ENCODE measurements at regions not wholly inside any gene's neighbourhood (a gene's known extent, or its start where the extent isn't known, plus 50 kb on each side); places are given as distances from the start of the nearest gene placed in this dataset.
A peak's percentile ranks its signal among the peaks of the same experiment; 100 is the strongest.

GRCh38 chrX:15960237-15960636 lies 105.6 kb upstream of the AP1S2 start:
- Mint-ChIP-seq H3K4me3 (no peak overlapping the region), H3K27ac (no peak overlapping the region), H3K9me3 (no peaks in the 10 kb centered on the region), H3K4me1 (no peaks in the 10 kb centered on the region), H3K27me3 (no peaks in the 10 kb centered on the region), H3K36me3 (no peaks in the 10 kb centered on the region)
- no peak for ATAC-seq (ENCODE audit: low read depth)
- no peak for DNase-seq (ENCODE audit: low spot score in 2 of 2)

DNA sequence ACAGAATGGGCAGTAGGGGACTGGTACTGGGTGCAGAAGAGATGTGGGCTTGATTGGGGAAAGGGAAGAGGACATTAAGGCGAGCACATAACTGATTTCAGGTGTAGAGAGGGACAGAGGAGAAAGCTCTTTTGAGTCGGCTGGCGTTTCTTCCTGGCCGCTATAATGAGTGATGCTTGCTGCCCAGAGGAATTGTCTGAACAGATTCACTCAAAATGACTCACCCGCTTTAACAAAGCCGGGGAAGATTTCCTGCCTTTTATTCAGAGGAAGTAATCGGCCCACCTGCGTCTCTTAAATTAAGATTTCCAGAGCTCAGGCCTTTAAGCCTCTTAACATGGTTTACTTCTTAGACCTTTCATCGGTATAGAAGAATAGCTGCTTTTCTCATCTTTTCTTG lies 102.1 kb upstream of the AP1S2 start:
- Mint-ChIP-seq H3K4me1 (peaks cover 2% of the 10 kb centered on the region), H3K9me3 (no peaks in the 10 kb centered on the region), H3K27ac (no peak overlapping the region), H3K4me3 (no peak overlapping the region), H3K27me3 (no peaks in the 10 kb centered on the region), H3K36me3 (no peaks in the 10 kb centered on the region)
- DNase-seq (ENCODE audit: low spot score in 2 of 2) (no peak), ATAC-seq (ENCODE audit: low read depth) (no peak)

GRCh38 chrX:15953801-15954200 lies 99.2 kb upstream of the AP1S2 start:
- no peaks in the 10 kb centered on the region for H3K9me3 Mint-ChIP-seq
- no peaks in the 10 kb centered on the region for H3K27me3 Mint-ChIP-seq
- no peak overlapping the region for H3K4me3 Mint-ChIP-seq

DNA sequence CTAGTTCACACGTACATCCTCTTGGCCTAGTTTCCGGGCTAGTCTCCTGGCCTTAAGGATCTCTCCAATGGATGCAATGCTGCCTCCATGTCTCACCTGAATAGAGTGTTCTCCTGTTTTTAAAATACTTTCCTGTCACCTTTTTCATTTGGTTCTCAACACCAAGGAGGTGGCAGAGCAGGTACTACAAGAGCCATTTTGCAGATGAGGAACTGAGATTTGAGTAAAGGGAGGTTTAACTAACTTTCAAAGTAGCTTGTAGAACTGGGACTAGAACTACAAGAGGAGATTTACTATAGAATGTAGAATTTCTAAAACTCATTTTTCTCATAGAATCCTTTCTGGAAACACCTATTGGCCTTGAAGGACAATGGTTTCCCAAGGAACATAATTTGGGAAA lies 97.6 kb upstream of the AP1S2 start:
- Mint-ChIP-seq H3K4me1 (peaks cover 5% of the 10 kb centered on the region), H3K36me3 (no peaks in the 10 kb centered on the region), H3K9me3 (no peaks in the 10 kb centered on the region), H3K4me3 (no peak overlapping the region), H3K27ac (no peak overlapping the region), H3K27me3 (no peaks in the 10 kb centered on the region)
- DNase-seq (ENCODE audit: low spot score in 2 of 2) (no peak), ATAC-seq (ENCODE audit: low read depth) (no peak)

More at GRCh38 chrX:15953801-15954200, 99.2 kb upstream of the AP1S2 start:
- H3K36me3 Mint-ChIP-seq, result no peaks in the 10 kb centered on the region
- DNase-seq (ENCODE audit: low spot score in 2 of 2), result no peak
- H3K27ac Mint-ChIP-seq, result no peak overlapping the region
- no peak for ATAC-seq (ENCODE audit: low read depth)
- H3K4me1 Mint-ChIP-seq, result peaks cover 5% of the 10 kb centered on the region

DNA sequence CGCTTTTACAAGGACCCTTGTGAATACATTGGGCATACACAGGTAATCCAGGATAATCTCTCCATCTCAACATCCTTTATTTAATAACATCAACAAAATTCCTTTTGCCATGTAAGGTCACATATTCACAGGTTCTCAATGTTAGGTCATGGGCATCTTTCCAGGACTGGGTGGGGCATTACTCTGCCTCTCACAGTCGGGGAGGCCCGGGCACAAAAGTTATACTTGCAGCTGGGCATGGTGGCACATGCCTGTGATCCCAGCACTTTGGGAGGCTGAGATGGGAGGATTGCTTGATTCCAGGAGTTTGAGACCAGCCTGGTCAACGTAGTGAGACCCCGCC lies 93.7 kb upstream of the AP1S2 start:
- Mint-ChIP-seq H3K4me3 (no peak overlapping the region), H3K27me3 (peaks cover 1% of the 10 kb centered on the region), H3K36me3 (peaks cover 2% of the 10 kb centered on the region), H3K27ac (no peak overlapping the region), H3K9me3 (no peaks in the 10 kb centered on the region), H3K4me1 (peaks cover 5% of the 10 kb centered on the region)
- ATAC-seq (ENCODE audit: low read depth), result no peak
- no peak for DNase-seq (ENCODE audit: low spot score in 2 of 2)

DNA sequence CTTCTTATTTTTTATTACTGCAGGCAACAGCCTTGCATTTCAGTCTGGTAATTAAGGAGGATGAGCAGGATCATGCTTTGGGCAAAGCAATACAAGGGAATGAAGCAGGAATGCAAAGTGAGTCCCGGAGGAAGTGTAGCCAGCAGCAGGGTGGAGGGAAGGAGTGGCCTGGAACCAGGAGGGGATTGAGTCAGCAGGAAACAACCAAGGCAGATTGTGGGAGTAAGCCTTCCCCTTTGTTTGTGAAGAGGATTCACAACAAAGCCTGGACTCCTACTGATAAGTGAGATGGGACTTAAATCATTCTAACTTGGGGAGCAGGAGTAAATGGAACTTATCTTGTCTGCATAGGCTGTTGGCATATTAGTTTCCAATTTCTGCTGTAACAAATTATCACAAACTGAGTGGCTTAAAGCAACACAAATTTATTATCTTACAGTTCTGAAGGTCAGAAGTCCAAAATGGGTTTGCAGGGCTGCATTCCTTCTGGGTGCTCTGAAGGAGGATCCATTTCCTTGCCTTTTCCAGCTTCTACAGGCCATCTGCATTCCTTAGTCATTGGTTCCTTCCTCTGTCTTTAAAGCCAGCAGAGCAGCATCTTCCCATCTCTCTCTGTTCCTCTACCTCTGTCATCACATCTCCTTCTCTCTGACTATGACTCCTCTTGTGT lies 93.2 kb upstream of the AP1S2 start:
- Mint-ChIP-seq H3K4me1 (peaks cover 5% of the 10 kb centered on the region), H3K36me3 (peaks cover 2% of the 10 kb centered on the region), H3K4me3 (no peak overlapping the region), H3K9me3 (no peaks in the 10 kb centered on the region), H3K27ac (no peak overlapping the region), H3K27me3 (peaks cover 1% of the 10 kb centered on the region)
- DNase-seq (ENCODE audit: low spot score in 2 of 2) (no peak), ATAC-seq (ENCODE audit: low read depth) (no peak)

DNA sequence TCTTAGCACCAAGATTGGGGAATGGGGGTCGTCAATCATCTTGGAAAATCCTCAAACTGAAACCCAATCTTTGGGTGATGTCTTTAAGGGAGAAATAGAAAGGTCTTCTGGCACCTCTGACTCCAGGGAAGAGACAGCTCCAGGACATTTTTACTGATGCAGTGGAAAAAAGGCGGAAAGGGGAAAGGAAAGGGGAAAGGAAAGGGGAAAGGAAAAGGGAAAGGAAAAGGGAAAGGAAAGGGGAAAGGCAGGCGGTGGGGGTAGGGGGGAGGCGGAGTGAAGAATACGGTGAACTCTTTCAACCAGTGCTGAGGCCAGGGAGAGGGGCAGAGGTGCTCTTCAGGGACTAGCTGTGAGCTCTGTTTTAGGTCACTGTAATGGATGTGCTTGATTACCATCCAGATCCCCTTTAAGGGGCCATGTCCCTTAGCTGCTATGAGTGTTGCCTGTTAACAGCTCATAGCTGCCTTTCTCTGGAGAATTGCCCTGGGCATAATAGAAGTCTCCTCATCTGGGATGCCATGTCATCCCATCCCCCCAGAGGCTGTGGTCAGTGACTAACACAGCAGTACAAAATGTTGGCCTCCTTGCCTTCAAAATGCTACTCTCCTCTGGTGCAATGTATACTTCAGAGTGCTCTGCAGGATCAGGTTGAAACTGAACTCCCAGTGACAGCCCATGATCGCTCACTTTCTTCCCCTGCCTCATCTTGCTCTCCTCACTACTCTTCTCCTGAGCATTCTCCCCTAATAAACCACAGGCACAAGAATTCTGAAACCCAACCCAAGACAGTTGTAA lies 92.4 kb upstream of the AP1S2 start:
- H3K4me1 Mint-ChIP-seq, result peaks cover 3% of the 10 kb centered on the region
- ATAC-seq (ENCODE audit: low read depth) (no peak), DNase-seq (ENCODE audit: low spot score in 2 of 2) (no peak)
- no peak overlapping the region for H3K4me3 Mint-ChIP-seq
- H3K27me3 Mint-ChIP-seq, result peaks cover 1% of the 10 kb centered on the region
- H3K36me3 Mint-ChIP-seq, result peaks cover 2% of the 10 kb centered on the region
- no peaks in the 10 kb centered on the region for H3K9me3 Mint-ChIP-seq
- H3K27ac Mint-ChIP-seq, result no peak overlapping the region

DNA sequence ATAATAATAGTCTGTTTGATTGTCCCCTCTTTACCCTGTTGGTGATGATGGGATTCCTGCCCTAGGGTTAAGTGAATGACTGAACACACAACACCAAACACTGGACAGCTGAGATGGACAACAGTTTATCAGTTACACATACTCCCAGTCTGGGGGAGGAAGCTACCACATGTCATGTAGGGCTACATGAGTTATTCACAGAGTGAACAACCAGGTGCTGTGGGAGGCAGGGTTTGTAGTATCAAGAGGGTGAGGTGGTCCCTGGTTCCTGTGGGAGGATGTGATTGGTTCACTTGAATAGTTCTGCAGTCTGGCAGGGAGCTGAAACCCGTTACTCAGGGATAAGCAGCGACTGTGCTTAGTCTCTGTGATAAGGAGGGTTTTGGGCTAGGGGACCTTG lies 88.8 kb upstream of the AP1S2 start:
- H3K27ac Mint-ChIP-seq, result no peak overlapping the region
- H3K36me3 Mint-ChIP-seq, result peaks cover 2% of the 10 kb centered on the region
- no peaks in the 10 kb centered on the region for H3K4me1 Mint-ChIP-seq
- ATAC-seq (ENCODE audit: low read depth) (no peak), DNase-seq (ENCODE audit: low spot score in 2 of 2) (no peak)
- no peaks in the 10 kb centered on the region for H3K9me3 Mint-ChIP-seq
- peaks cover 1% of the 10 kb centered on the region for H3K27me3 Mint-ChIP-seq
- H3K4me3 Mint-ChIP-seq, result no peak overlapping the region

DNA sequence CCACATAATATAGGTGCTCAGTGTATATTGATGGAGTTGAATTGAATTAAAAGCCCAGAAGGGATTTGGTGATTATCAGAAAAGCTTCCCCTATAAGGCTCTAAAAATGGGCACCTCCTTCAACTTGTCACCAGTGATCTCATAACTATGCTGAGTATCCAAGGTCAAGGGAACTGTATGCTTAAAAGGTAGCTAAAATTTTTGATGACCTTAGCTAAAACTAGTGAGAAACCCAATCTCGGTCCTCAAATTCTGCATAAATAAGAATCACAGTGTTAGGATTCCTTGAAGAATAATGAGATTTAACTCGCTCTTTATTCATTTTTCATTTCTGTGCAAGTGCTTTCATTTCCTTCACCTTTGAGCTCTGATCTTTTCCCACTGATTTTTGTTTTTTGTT lies 87.7 kb upstream of the AP1S2 start:
- H3K4me3 Mint-ChIP-seq, result no peak overlapping the region
- peaks cover 2% of the 10 kb centered on the region for H3K36me3 Mint-ChIP-seq
- no peaks in the 10 kb centered on the region for H3K4me1 Mint-ChIP-seq
- no peak overlapping the region for H3K27ac Mint-ChIP-seq
- H3K27me3 Mint-ChIP-seq, result peaks cover 1% of the 10 kb centered on the region
- H3K9me3 Mint-ChIP-seq, result no peaks in the 10 kb centered on the region
- ATAC-seq (ENCODE audit: low read depth) (no peak), DNase-seq (ENCODE audit: low spot score in 2 of 2) (no peak)

DNA sequence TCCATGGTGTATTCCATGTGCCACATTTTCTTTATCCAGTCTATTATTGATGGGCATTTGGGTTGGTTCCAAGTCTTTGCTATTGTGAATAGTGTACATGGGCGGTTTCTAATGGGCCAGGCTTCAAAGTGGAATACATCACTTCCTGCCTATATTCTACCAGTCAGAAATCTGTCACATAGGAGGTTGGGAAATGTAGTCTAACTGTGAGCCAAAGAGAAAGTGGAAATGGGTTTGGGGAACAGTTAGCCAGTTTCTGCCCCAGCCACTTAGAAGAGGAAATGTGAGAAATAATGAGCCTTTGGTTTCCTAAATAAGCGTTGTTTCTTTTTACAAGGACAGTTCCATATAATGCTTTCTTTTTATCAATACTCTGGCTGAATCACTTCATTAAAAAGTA lies 85.1 kb upstream of the AP1S2 start:
- Mint-ChIP-seq H3K4me3 (no peak overlapping the region), H3K9me3 (no peaks in the 10 kb centered on the region), H3K4me1 (no peaks in the 10 kb centered on the region), H3K27me3 (peaks cover 1% of the 10 kb centered on the region), H3K27ac (no peak overlapping the region), H3K36me3 (no peaks in the 10 kb centered on the region)
- ATAC-seq (ENCODE audit: low read depth), result peak; percentile 63
- DNase-seq (ENCODE audit: low spot score in 2 of 2), result no peak

- Mint-ChIP-seq H3K9me3 (no peaks in the 10 kb centered on the region), H3K4me1 (no peaks in the 10 kb centered on the region), H3K4me3 (no peak overlapping the region), H3K36me3 (no peaks in the 10 kb centered on the region), H3K27me3 (no peaks in the 10 kb centered on the region), H3K27ac (no peak overlapping the region)
- DNase-seq (ENCODE audit: low spot score in 2 of 2) (no peak), ATAC-seq (ENCODE audit: low read depth) (no peak)
Observed at GRCh38 chrX:15938072-15938471, 83.5 kb upstream of the AP1S2 start.

GRCh38 chrX:15931362-15931761 lies 76.7 kb upstream of the AP1S2 start:
- Mint-ChIP-seq H3K4me3 (no peak overlapping the region), H3K36me3 (no peaks in the 10 kb centered on the region), H3K9me3 (no peaks in the 10 kb centered on the region), H3K27ac (no peak overlapping the region), H3K27me3 (no peaks in the 10 kb centered on the region), H3K4me1 (peaks cover 12% of the 10 kb centered on the region)
- ATAC-seq (ENCODE audit: low read depth), result peak; percentile 39
- no peak for DNase-seq (ENCODE audit: low spot score in 2 of 2)

DNA sequence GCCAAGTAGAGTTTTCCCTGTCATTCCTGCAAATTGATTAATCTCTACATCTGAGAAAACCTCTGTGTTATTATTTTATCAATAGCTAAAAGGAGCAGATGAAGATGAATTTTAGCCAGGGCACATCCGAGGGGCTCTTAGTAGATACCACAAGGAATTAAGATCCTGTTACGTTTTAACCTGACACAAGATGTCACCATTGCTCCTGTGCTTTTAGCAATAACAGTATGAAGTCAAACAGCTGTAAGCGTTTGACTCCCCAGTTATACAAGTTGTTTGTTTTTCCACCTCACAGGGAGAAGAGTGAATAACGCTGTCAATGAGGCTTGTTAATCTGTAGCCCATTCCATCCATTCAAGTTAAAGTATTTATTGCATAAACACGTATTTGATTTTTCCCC lies 76.0 kb upstream of the AP1S2 start:
- Mint-ChIP-seq H3K9me3 (no peaks in the 10 kb centered on the region), H3K27me3 (no peaks in the 10 kb centered on the region), H3K4me3 (no peak overlapping the region), H3K36me3 (no peaks in the 10 kb centered on the region), H3K4me1 (peaks cover 12% of the 10 kb centered on the region), H3K27ac (no peak overlapping the region)
- no peak for DNase-seq (ENCODE audit: low spot score in 2 of 2)
- no peak for ATAC-seq (ENCODE audit: low read depth)

GRCh38 chrX:15929194-15929593 lies 74.6 kb upstream of the AP1S2 start:
- peaks cover 3% of the 10 kb centered on the region for H3K36me3 Mint-ChIP-seq
- H3K27ac Mint-ChIP-seq, result no peak overlapping the region

GRCh38 chrX:15926622-15927021 lies 72.0 kb upstream of the AP1S2 start:
- ATAC-seq (ENCODE audit: low read depth) (no peak), DNase-seq (ENCODE audit: low spot score in 2 of 2) (no peak)
- H3K36me3 Mint-ChIP-seq, result peaks cover 3% of the 10 kb centered on the region
- H3K4me1 Mint-ChIP-seq, result peaks cover 9% of the 10 kb centered on the region
- no peak overlapping the region for H3K27ac Mint-ChIP-seq
- H3K4me3 Mint-ChIP-seq, result no peak overlapping the region
- H3K9me3 Mint-ChIP-seq, result no peaks in the 10 kb centered on the region
- no peaks in the 10 kb centered on the region for H3K27me3 Mint-ChIP-seq

More at GRCh38 chrX:15929194-15929593, 74.6 kb upstream of the AP1S2 start:
- ATAC-seq (ENCODE audit: low read depth) (no peak), DNase-seq (ENCODE audit: low spot score in 2 of 2) (no peak)
- Mint-ChIP-seq H3K27me3 (no peaks in the 10 kb centered on the region), H3K4me1 (peaks cover 12% of the 10 kb centered on the region), H3K9me3 (no peaks in the 10 kb centered on the region), H3K4me3 (no peak overlapping the region)
